ENCODE measurements at regions not wholly inside any gene's neighbourhood (a gene's known extent, or its start where the extent isn't known, plus 50 kb on each side); places are given as distances from the start of the nearest gene placed in this dataset.
"Not testable (repeated sequence)": the region's sequence is repeated elsewhere in the genome, so short reads cannot be mapped to it uniquely, and the experiment has no call there.

DNA sequence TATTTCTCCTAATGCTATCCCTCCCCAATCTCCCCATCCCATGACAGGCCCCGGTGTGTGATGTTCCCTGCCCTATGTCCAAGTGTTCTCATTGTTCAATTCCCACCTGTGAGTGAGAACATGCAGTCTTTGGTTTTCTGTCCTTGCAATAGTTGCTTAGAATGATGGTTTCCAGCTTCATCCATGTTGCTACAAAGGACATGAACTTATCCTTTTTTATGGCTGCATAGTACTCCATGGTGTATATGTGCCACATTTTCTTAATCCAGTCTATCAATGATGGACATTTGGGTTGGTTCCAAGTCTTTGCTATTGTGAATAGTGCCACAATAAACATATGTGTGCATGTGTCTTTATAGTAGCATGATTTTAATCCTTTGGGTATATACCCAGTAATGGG is 51.3 kb upstream of the RIOK2 start:
- not testable (repeated sequence) for DNase-seq (ENCODE audit: low read depth in 4 of 4, low spot score in 3 of 4)

DNA sequence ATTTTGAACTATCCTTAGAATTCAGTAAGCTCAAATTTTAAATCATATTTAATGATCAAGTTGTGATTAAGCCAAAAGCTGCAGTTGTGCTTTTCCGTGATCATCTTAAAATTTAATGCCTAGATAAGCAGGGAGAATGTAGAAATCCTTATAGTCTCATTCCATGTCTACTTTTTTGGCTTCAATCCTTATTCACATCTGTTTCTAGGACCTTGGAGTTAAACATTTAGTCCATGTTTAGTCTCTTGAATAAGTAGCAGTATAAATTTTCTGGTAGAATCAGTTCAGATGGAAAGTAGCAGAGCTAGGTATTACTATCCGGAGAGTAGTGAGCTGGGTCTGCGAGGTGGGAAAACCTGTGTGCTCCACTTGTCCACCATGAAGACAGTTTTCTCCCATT is 59.3 kb upstream of the RIOK2 start:
- DNase-seq (ENCODE audit: low read depth in 4 of 4, low spot score in 3 of 4), result no peak

DNA sequence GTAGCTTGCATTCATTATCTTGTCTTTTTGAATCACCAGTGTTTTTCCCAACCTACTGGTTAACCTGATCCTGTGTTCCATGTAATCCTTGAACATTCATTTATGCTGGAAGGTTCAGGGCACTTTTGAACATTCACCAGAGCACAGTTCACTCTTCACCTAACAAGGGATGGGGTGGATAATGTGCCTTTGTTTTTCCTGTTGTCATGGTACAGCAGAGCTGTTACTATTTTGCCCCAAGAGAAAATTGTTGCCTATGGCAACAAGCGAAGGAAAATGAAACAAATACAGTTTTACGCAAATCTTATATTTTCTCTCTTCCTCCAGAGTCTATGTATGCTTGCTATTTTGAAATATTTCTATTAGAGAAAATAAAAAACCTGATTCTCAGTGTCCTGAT is 60.3 kb upstream of the RIOK2 start:
- no peak for DNase-seq (ENCODE audit: low read depth in 4 of 4, low spot score in 3 of 4)

DNA sequence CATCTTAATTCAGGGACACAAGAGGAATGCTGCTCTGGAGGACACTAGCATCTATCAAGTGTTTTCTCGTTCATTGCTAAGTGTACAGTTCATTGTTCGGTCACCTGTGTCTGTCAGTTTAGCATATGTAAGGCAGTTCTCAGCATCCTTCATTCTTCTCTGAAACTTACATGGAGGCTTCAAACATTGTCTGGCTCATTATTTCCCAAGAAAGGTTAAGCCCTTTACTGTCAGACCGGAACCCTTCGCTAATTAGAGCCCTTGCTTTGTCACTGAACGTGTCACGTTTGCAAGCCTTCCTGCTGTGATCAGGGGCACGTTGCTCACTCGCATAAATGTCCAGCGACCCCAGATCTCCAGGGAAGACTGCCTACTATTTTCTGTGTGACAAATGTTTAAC is 62.3 kb upstream of the RIOK2 start:
- peak in 2 of 4 donors; percentile 10 to 22 for DNase-seq (ENCODE audit: low read depth in 4 of 4, low spot score in 3 of 4)

DNA sequence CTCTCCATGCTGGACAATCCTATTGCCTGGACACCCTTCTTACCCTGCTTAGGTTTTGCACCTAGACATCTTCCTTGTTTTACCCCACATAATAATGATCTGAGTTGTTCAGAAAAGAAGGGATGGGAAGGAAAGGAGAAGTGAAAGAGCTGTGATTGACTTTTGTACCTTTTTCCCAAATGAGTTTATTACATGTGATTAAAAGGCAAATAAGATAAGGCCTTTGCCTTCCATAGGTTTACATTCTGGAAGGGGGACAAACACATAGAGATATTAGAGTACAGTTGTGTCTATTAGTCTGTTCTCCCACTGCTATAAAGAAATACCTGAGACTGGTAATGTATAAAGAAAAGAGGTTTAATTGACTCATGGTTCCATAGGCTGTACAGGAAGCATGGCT is 67.1 kb upstream of the RIOK2 start:
- no peak for DNase-seq (ENCODE audit: low read depth in 4 of 4, low spot score in 3 of 4)

DNA sequence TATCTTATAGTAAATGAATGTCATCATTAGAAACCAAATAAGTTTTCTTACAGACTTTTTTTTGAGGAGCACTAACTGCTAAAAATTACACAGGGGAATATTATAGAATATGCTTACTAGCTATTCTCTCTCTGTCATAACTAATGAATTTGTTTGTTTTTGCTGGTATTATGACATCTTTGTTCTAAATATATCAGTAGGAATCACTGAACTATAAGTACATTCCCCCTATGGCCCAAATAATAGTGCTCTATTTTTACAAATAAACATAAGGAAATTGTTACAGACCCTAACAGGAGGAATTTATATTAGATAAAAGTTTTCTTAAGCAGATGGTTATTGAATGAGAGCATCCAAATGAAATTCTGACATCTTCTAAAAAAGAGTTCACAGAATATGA is 83.0 kb upstream of the RIOK2 start:
- no peak for DNase-seq (ENCODE audit: low read depth in 4 of 4, low spot score in 3 of 4)

DNA sequence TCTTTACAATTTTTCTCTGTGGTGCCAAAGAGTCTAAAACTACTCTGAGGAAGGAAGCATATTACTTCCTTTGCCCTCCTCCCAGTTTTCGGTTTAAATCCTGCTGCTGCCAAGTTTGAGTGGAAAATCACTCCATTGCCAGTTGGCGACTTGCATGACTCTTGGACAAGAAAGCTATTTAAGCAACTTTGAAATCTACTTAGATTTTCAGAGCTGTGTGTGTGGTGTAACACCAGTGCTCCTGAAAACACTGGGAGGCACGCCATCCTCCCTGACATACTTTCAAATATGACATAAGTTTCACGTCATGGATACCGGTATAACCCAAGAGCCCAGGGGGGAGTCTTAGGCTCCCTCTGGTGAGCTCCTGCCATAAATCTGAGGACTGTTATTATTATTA is 83.5 kb upstream of the RIOK2 start:
- no peak for DNase-seq (ENCODE audit: low read depth in 4 of 4, low spot score in 3 of 4)

DNA sequence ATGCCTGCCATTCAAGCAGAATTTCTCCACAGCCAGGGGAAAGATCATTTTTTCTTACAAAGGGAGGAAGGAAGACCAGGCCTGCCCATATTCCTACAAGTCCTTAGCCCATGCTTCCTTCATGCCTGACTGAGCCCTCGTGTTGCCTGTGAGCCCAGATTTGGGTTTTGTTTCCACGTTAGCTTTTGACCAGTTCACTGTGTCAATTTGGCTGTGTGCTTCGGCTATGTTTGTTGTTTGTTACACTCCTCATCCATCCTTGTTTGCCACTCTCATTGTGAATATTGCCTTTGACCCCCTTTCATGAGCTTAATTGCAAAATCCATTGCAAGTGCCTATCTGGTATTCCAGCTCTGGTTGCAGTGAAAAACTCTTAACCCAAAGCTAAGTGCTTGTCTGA is 84.7 kb upstream of the RIOK2 start:
- DNase-seq (ENCODE audit: low read depth in 4 of 4, low spot score in 3 of 4), result no peak

DNA sequence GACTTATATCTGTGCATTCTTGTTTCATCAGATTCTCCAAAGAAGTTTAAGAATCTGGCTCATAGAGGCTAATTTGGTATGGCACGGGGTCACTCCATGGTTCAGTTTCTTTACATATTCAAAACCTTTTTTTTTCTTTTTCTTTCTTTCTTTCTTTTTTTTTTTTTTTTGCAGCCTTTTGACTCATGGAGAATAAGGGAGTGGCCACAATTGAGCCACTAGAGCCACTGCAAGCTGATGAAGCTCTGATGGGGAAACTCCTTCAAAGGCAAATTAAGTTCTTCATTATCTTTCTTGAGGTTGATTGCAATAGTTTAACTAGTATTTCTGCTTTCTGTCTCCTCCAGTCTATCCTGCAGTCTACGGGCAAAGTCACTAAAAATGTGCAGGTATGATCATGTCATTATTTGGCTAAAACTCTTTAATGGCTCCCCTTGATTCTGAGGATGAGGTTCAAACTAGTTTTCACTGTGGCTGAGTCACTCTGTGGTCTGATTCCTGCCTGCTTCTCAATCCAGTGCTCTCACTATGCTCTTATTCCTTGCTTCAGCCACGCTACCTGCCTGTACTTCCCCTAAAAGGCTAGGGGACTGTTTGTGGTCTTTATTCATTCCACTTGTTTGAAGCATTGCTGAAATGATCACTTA is 93.5 kb upstream of the RIOK2 start:
- no peak for DNase-seq (ENCODE audit: low read depth in 4 of 4, low spot score in 3 of 4)

DNA sequence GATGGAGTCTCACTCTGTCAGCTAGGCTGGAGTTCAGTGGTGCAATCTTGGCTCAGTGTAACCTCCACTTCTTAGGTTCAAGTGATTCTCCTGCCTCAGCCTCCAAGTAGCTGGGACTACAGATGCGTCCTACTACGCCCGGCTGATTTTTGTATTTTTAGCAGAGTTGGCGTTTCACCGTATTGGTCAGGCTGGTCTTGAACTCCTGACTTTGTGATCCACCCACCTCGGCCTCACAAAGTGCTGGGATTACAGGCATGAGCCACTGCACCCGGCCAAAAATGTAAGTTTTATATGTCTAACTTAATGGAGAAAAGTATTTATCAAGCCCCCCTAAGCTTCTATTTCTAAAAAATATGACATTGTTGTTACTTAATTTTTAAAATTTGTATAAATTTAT is 98.2 kb upstream of the RIOK2 start:
- no peak for DNase-seq (ENCODE audit: low read depth in 4 of 4, low spot score in 3 of 4)

DNA sequence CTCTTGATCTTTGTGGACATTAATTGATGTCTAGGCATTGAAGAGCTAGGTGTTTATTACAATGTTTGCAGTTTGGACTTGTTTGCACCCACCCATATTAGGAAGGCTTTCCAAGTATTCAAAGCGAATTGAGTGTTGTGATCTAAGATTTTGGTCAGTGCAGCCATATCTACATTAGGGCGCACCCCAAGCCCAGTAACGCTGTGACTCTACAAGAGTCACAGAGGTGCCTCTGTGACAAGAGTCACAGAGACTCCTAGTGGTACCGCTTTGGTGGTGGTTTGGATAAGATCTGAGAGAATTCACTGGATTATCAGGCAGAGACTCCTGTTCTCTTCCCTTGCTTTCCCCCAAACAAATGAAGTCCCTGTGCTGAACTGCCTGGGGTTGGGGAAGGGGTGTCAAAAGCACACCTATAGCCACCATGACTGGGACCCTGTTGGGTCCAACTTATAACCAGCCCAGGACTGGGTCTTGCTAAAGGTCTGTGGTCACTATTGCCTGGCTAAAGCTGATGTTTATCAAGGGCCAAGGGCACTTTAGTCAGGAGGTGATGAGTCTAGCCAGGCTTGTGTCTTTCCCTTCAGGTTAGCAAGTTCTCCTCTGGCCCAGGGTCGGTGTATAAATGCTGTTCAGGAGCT is 114.1 kb upstream of the RIOK2 start:
- DNase-seq (ENCODE audit: low read depth in 4 of 4, low spot score in 3 of 4), result peak in 3 of 4 donors; percentile 3 to 8 (median 7)

DNA sequence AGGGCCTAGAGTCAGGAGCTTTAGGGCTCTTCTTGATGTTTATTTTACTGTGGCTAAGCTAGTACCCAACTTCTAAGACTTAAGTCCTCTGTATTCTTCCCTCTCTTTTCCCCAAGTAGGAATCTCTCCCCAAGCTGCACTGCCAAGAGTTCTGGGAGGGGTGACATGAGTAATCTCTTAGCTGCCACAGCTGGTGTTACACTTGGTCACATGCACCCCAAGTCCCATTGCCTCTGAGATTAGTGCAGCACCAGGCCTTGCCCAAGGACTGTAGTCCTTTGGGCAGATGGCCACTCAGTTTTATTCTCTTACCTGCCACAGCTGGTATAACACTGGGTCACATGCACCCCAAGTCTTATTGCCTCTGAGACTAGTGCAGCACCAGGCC is 114.7 kb upstream of the RIOK2 start:
- DNase-seq (ENCODE audit: low read depth in 4 of 4, low spot score in 3 of 4), result no peak

DNA sequence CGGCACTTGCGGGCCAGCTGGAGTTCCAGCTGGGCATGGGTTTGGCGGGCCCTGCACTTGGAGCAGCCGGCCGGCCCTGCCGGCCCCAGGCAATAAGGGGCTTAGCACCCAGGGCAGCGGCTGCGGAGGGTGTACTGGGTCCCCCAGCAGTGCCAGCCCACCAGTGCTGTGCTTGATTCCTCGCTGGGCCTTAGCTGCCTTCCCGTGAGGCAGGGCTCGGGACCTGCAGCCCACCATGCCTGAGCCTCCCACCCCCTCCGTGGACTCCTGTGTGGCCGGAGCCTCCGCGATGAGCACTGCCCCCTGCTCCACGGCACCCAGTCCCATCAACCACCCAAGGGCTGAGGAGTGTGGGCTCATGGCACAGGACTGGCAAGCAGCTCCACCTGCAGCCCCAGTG is 118.1 kb upstream of the RIOK2 start:
- DNase-seq (ENCODE audit: low read depth in 4 of 4, low spot score in 3 of 4), result not testable (repeated sequence)

DNA sequence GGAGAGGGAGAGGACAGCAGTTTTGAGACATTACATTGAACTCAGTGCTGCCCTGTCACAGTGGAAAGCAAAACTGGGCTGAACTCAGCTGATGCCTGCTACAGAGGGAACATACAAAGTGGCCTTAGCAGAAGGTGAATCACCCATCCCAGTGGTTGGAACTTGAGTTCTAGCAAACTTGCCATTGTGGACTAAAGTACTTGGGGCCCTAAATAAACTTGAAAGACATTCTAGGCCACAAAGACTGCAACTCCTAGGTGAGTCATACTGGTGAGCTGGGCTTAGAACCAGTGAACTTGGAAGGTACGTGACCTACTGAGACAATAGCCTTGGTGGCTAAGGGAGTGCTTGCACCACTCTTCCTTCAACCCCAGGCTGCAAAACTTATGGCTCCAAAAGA is 155.7 kb upstream of the RIOK2 start:
- no peak for DNase-seq (ENCODE audit: low read depth in 4 of 4, low spot score in 3 of 4)

DNA sequence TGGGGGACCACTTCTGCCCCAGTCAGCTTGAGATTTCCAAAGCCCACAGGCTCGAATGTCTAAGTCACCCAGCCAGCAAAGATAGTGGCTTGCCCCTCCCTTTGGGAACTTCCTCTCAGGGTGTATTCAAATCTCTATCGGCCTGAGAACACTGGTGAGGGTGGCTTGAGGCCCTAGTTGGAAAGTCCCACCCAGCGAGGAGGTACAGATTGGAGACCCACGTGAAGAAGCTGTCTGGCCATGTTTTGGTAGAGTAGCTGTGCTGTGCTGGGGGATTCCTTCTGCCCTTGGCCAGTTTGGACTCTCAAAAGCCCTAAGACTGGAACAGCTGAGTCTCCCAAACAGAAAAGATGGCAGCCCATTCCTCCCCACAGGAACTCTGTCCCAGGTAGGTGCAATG is 172.7 kb upstream of the RIOK2 start:
- DNase-seq (ENCODE audit: low read depth in 4 of 4, low spot score in 3 of 4), result no peak

DNA sequence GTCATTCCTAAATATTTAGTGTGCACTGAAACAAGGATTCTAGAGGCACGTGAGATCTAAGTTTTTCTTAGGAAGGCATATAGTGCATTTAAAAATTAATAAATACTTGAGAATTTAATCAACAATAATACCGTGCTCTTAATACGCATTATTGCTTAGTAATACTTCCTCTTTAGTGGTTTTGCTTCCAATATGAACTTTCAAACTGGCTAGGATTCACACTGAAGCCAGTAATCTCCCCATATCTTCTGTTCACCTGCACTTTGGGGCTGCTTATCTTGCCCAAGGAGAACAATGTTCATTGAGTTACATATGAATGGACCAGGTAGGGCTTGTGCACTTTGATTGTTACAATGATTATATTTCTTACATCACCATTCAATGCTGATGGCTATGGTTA is 180.5 kb upstream of the RIOK2 start:
- no peak for DNase-seq (ENCODE audit: low read depth in 4 of 4, low spot score in 3 of 4)

DNA sequence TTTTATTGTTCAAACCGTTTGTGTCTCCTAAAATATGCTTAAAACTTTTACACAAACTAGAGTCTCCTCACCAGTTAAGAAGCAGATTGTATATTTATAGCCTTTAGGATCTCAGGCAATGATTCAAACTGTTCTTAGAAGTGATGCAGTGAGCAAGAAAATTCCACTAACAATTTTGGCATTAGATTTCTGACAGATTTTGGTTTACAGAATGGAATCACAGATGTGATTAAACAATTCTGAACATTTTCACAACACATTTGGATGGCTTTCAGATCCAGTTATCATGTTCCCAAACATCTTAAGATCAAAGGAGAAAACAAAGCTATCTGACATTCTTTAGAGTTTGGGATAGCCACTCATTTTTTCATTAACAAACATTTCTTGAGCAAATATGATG is 181.7 kb upstream of the RIOK2 start:
- DNase-seq (ENCODE audit: low read depth in 4 of 4, low spot score in 3 of 4), result no peak

DNA sequence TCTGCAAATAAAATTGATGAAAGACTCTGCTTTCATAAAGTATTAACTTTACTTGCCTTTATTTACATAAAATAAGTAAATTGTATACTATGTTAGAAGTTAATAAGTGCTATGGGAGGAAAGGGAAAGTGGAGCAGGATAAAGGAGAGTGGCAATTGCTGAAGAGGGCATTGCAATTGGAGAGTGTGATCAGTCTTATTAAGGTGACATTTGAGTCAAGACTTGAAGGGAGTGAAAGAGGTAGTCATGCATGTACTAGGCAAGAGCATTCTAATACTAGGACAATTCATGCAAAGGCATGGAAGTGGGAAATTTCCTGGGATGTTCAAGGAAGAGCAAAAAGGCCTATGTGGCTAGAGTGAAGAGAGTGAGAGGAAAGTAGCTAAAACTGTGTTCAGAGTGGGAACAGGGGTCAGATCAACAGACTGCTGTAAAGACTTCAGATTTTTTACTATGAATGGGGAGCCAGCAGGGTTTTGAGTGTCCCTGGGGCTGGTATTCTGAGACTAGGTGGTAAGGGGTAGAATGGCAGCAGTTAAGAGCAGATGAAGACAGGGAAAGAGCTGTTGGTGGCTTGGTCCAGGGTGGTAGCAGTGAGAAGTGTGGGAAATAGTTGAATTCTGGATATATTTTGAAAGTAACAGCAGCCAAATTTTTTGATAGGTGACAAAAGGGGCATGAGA is 182.3 kb upstream of the RIOK2 start:
- peak in 1 of 4 donors; percentile 6 for DNase-seq (ENCODE audit: low read depth in 4 of 4, low spot score in 3 of 4)

DNA sequence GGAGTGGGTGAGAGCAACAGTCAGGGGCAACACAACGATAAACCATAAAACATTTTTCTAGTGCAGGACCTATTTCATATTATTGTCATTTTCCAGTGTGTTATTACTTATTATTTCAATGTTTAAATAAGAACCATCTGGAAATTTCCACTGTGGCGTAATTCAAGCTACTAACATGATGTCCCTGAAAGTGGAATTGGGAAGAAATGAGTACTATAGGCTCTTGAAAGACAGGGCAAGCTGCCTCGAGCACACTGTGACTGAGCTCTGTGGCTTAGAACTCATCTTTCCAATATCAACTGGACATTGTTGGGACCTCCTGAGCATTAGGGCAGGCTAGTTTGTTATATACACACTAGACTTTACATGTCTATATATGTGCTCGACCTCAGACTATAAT is 182.9 kb upstream of the RIOK2 start:
- no peak for DNase-seq (ENCODE audit: low read depth in 4 of 4, low spot score in 3 of 4)

DNA sequence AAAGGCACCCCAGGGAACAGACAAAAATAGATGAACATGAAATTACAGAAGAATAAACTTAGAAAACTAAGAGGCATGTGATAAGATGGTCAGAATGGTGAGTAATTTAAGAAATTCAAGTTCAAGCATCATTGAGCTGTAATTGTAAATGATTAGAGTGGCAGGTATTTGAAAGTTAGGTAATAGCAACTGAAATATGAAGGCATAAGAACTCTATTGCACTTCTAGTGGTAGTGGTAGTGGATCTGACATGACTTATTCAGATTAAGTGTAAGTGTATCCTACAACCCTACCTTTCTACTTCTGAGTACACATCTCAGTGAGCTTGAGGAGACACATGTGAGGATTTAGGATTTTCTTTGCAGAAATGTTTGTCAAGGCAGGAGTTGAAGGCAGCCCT is 192.9 kb upstream of the RIOK2 start:
- no peak for DNase-seq (ENCODE audit: low read depth in 4 of 4, low spot score in 3 of 4)

DNA sequence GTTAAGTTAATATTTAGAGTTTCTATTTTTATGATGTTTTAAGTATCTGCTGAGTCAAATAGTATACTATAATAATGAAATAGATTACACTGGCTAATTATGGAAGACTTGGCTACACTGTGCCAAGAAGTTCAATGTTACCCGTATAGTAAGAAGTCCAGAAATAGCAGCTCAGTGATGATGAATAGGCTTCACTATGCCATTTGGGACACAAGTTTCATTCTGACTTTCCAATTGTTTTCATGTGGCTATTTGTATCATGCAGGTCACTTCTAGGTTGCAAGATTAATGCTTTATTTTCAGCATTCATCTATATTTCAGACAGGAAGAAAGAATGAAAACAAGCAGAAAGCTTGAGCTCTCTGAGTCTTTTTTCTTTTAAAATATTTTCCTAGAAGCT is 194.5 kb upstream of the RIOK2 start:
- no peak for DNase-seq (ENCODE audit: low read depth in 4 of 4, low spot score in 3 of 4)

DNA sequence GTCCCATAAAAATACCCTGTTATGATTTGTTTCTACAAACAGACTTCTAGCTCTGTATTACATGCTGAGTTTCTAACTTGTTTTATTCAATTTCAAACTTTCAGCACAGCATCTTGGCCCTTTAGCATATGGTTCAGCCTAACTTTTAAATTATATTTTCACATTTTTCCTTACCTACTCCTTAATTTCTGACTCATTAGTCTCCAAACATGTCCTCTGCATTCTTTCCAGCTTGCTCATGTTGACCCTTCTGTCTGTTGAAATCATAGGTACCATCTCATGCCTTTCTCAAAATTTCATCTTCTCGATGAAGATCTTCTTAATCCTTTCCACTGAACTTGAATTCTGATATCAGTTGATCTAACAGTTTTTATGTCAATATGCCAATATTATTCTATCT is 200.9 kb upstream of the RIOK2 start:
- DNase-seq (ENCODE audit: low read depth in 4 of 4, low spot score in 3 of 4), result no peak

Data from right renal pelvis (tissue), 4 donors.